ENCODE measurements at regions not wholly inside any gene's neighbourhood (a gene's known extent, or its start where the extent isn't known, plus 50 kb on each side); places are given as distances from the start of the nearest gene placed in this dataset.

- TF ChIP-seq YY1 (IDR thresholded peaks at IDR 0.05; ENCODE audit: extremely low read depth, insufficient replicate concordance, low read depth, low read length) (no peak), REST (IDR thresholded peaks at IDR 0.05; ENCODE audit: low read depth) (no peak), CTCF (IDR thresholded peaks at IDR 0.05 in 2 of 3, conservative IDR thresholded peaks at IDR 0.05 in 1 of 3; ENCODE audit: borderline replicate concordance in 1 of 3, insufficient read depth in 1 of 3, low read depth in 2 of 3, low read length in 2 of 3) (no peak), POLR2A (IDR thresholded peaks at IDR 0.05; ENCODE audit: borderline replicate concordance, extremely low read depth, insufficient read depth, insufficient read length) (no peak), SP1 (IDR thresholded peaks at IDR 0.05; ENCODE audit: low read depth) (no peak), JUND (IDR thresholded peaks at IDR 0.05) (no peak), POLR2AphosphoS5 (IDR thresholded peaks at IDR 0.05; ENCODE audit: low read depth, low read length) (no peak), FOSL1 (IDR thresholded peaks at IDR 0.05; ENCODE audit: low read depth) (no peak), EGR1 (IDR thresholded peaks at IDR 0.05; ENCODE audit: low read depth) (no peak), RAD21 (IDR thresholded peaks at IDR 0.05; ENCODE audit: low read depth) (no peak)
Measured at GRCh38 chr4:93960916-93961315, 132.4 kb downstream of the ATOH1 start.

Measured in HCT116 (cell line).